BLaER1 (cell line): ENCODE measurements at regions not wholly inside any gene's neighbourhood (a gene's known extent, or its start where the extent isn't known, plus 50 kb on each side); places are given as distances from the start of the nearest gene placed in this dataset.

Source experiments
- H3K27ac ChIP-seq: shearing (Covaris generic); formaldehyde crosslinking; 2 replicates; pipeline ENCODE4 v1.8.1; 2022
- H3K27me3 ChIP-seq: shearing (Covaris generic); formaldehyde crosslinking; 2 replicates; pipeline ENCODE4 v1.8.1; 2022
- H3K36me3 ChIP-seq: shearing (Covaris generic); formaldehyde crosslinking; 2 replicates; pipeline ENCODE4 v1.8.1; 2022
- H3K4me1 ChIP-seq: shearing (Covaris generic); formaldehyde crosslinking; 2 replicates; pipeline ENCODE4 v1.8.1; 2022
- H3K4me2 ChIP-seq: shearing (Covaris generic); formaldehyde crosslinking; 2 replicates; pipeline ENCODE4 v1.8.1; 2022
- H3K4me3 ChIP-seq: shearing (Covaris generic); formaldehyde crosslinking; 2 replicates; pipeline ENCODE4 v1.8.1; 2022
- H3K9ac ChIP-seq: shearing (Covaris generic); formaldehyde crosslinking; 2 replicates; pipeline ENCODE4 v1.8.1; 2022
- H3K9me3 ChIP-seq: shearing (Covaris generic); formaldehyde crosslinking; 2 replicates; pipeline ENCODE4 v1.8.1; 2022
- H4K20me1 ChIP-seq: shearing (Covaris generic); formaldehyde crosslinking; 2 replicates; pipeline ENCODE4 v1.8.1; 2022
- Cebpa-rat ChIP-seq: shearing (Covaris generic); IDR thresholded peaks from 2 replicates; pipeline ENCODE4 v1.8.1; 2022

- Histone ChIP-seq H3K27ac (no peak overlapping the region), H3K4me3 (no peak overlapping the region), H3K36me3 (no peaks in the 10 kb centered on the region), H3K9ac (no peak overlapping the region), H3K27me3 (no peaks in the 10 kb centered on the region), H3K4me1 (no peaks in the 10 kb centered on the region), H3K9me3 (no peaks in the 10 kb centered on the region), H4K20me1 (no peaks in the 10 kb centered on the region), H3K4me2 (no peak overlapping the region)
- no peak for TF ChIP-seq Cebpa-rat
Measured at GRCh38 chr12:32027684-32028365, 68.6 kb downstream of the RESF1 start.

GRCh38 chr12:32030151-32030550, 70.9 kb downstream of the RESF1 start:
- Histone ChIP-seq H3K27ac (no peak overlapping the region), H3K9ac (no peak overlapping the region), H4K20me1 (no peaks in the 10 kb centered on the region), H3K4me3 (no peak overlapping the region), H3K9me3 (no peaks in the 10 kb centered on the region), H3K4me1 (no peaks in the 10 kb centered on the region), H3K36me3 (no peaks in the 10 kb centered on the region), H3K4me2 (no peak overlapping the region), H3K27me3 (no peaks in the 10 kb centered on the region)
- no peak for TF ChIP-seq Cebpa-rat

- no peaks in the 10 kb centered on the region for H4K20me1 ChIP-seq
- H3K27me3 ChIP-seq: no peaks in the 10 kb centered on the region
- no peak for TF ChIP-seq Cebpa-rat
- H3K9ac ChIP-seq: no peak overlapping the region
- H3K4me3 ChIP-seq: no peak overlapping the region
- H3K4me2 ChIP-seq: no peak overlapping the region
- no peak overlapping the region for H3K27ac ChIP-seq
- no peaks in the 10 kb centered on the region for H3K9me3 ChIP-seq
- H3K4me1 ChIP-seq: no peaks in the 10 kb centered on the region
- no peaks in the 10 kb centered on the region for H3K36me3 ChIP-seq
Measured at GRCh38 chr12:32030676-32031075, 71.5 kb downstream of the RESF1 start.

DNA sequence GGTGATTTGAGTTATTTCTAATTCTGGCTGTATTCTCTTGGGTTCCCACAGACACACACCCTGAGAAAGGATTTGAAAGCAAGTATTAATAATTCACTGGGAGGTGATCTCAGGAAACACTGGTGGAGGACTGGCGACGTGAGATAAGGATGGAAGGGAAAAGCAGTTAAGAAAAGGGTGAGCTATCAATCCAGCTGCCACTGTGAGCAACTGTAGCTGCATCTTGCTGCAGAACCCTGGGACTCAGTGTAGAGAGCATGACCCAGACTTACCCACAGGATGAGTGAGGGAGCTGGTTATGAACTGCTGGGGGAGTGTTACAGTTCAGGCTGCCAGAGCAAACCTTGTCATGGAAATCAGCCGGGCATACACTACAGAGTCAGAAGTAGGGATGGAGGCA, 71.9 kb downstream of the RESF1 start:
- Histone ChIP-seq H3K4me1 (no peaks in the 10 kb centered on the region), H3K27me3 (no peaks in the 10 kb centered on the region), H3K36me3 (no peaks in the 10 kb centered on the region), H3K4me3 (no peak overlapping the region), H3K27ac (no peak overlapping the region), H4K20me1 (no peaks in the 10 kb centered on the region), H3K4me2 (no peak overlapping the region), H3K9ac (no peak overlapping the region), H3K9me3 (no peaks in the 10 kb centered on the region)
- no peak for TF ChIP-seq Cebpa-rat

DNA sequence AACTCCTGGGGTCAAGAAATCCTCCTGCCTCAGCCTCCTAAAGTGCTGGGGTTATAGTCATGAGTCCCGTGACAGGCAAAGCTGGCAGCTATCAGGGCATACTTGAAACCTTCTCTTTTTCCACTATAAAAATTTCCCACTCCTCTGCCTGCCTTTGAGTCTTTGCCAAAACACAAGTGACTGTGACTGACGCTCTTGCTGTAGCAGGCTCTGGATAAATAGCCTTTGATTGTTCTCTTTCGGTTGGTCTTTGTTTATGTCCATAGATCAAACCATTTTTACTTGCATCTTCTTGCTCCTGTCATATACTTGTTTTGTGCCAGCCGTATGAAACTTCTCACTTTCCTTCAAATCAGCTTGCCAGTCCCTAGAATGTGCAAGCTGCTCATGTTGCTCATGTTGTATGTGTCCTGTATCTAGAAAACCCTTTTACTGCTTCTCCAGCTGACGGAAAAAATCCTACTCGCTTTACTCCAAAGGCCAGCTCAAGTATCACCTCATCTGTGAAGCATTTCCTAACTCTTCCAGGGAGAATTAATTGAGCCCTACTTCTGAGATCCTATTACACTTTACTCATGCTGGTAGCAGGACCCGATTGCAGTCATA, 73.1 kb downstream of the RESF1 start:
- Histone ChIP-seq H4K20me1 (no peaks in the 10 kb centered on the region), H3K4me1 (no peaks in the 10 kb centered on the region), H3K4me2 (no peak overlapping the region), H3K36me3 (no peaks in the 10 kb centered on the region), H3K27me3 (no peaks in the 10 kb centered on the region), H3K9me3 (no peaks in the 10 kb centered on the region), H3K4me3 (no peak overlapping the region), H3K9ac (no peak overlapping the region), H3K27ac (no peak overlapping the region)
- no peak for TF ChIP-seq Cebpa-rat

DNA sequence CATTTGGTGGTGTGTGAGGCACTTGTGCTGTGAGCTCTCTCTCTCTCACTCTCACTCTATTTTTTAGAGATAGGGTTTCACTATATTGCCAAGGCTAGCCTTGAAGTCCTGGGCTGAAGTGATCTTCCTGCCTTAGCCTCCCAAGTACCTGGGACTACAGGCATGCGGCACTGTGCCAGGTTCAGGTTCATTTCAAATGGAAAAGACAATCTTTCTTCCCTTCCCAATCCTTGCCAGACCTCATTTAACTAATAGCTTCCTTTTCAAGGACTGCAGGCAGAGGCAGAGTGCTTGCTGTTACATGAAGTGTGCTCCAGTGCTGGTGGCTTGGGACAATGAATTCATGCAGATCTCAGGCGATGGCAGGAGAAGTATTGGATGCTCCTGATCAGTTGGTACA, 73.2 kb upstream of the BICD1 start:
- H3K9ac ChIP-seq: no peak overlapping the region
- H4K20me1 ChIP-seq: no peaks in the 10 kb centered on the region
- TF ChIP-seq Cebpa-rat: no peak
- no peaks in the 10 kb centered on the region for H3K4me1 ChIP-seq
- H3K27me3 ChIP-seq: no peaks in the 10 kb centered on the region
- H3K4me2 ChIP-seq: no peak overlapping the region
- H3K27ac ChIP-seq: no peak overlapping the region
- H3K36me3 ChIP-seq: no peaks in the 10 kb centered on the region
- no peak overlapping the region for H3K4me3 ChIP-seq
- H3K9me3 ChIP-seq: no peaks in the 10 kb centered on the region

GRCh38 chr12:32034045-32034444, 72.6 kb upstream of the BICD1 start:
- TF ChIP-seq Cebpa-rat: no peak
- no peaks in the 10 kb centered on the region for H3K4me1 ChIP-seq

DNA sequence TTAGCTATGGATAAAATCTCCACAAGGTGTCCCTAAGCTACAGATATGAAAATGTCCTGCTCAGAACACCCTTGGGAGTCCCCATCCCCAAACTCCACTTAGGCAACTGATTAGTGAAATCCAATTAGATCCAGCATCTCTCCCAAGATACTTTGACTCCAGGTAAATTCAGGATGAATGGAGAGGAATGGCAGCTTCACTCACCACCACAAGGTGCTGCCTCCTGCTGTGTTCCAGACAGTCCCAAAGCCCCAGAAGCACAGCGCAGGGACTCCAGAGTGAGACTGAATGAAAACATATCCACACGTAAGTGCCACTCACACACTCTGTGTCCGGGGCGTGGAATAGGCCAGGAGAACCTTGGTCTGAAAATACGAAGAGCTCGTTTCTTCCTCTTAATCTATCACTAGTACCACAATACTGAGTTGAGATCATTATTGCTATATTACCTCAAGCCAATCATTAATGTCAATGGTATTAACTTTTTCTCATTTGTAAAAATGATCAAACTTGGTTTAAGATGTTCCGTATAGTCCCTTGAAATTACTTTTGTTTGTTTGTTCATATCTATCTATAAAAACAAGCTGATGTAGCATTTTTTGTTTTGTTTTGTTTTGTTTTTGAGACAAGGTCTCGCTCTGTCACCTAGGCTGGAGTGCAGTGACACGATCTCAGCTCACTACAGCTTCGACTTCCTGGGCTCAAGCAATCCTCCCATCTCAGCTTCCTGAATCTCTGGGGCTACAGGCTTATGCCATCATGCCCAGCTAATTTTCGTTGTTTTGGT, 70.0 kb upstream of the BICD1 start:
- Histone ChIP-seq H4K20me1 (no peaks in the 10 kb centered on the region), H3K27ac (no peak overlapping the region), H3K4me2 (no peak overlapping the region), H3K9ac (no peak overlapping the region), H3K4me1 (no peaks in the 10 kb centered on the region), H3K27me3 (no peaks in the 10 kb centered on the region), H3K36me3 (no peaks in the 10 kb centered on the region), H3K4me3 (no peak overlapping the region), H3K9me3 (no peaks in the 10 kb centered on the region)
- no peak for TF ChIP-seq Cebpa-rat

More at GRCh38 chr12:32034045-32034444, 72.6 kb upstream of the BICD1 start:
- Histone ChIP-seq H3K36me3 (no peaks in the 10 kb centered on the region), H3K4me3 (no peak overlapping the region), H3K9me3 (no peaks in the 10 kb centered on the region), H3K27ac (no peak overlapping the region), H3K27me3 (no peaks in the 10 kb centered on the region), H3K4me2 (no peak overlapping the region), H4K20me1 (no peaks in the 10 kb centered on the region), H3K9ac (no peak overlapping the region)

GRCh38 chr12:32039347-32039746, 67.3 kb upstream of the BICD1 start:
- no peaks in the 10 kb centered on the region for H4K20me1 ChIP-seq
- no peak overlapping the region for H3K4me2 ChIP-seq
- no peak overlapping the region for H3K9ac ChIP-seq
- no peak overlapping the region for H3K4me3 ChIP-seq
- no peaks in the 10 kb centered on the region for H3K27me3 ChIP-seq
- 0 out of 2 replicates have a peak, but pooled peaks cover 4% of the 10 kb centered on the region for H3K36me3 ChIP-seq
- no peak overlapping the region for H3K27ac ChIP-seq
- no peaks in the 10 kb centered on the region for H3K4me1 ChIP-seq
- TF ChIP-seq Cebpa-rat: no peak
- peaks cover 25% of the 10 kb centered on the region for H3K9me3 ChIP-seq
